H1 (cell line): ENCODE measurements at regions not wholly inside any gene's neighbourhood (a gene's known extent, or its start where the extent isn't known, plus 50 kb on each side); places are given as distances from the start of the nearest gene placed in this dataset.

Experiments
- CTCF ChIA-PET: fragments of 300-600 bp; sonication (Branson Sonifier 250); formaldehyde crosslinking; loops from one replicate; lab custom pipeline; 2021; ENCODE audit not compliant: partially characterized antibody; lab: Charles Lee
- POLR2A ChIA-PET: fragments of 300-600 bp; sonication (Branson Sonifier 250); formaldehyde crosslinking; loops from one replicate; lab custom pipeline; 2021; ENCODE audit warnings: inconsistent platforms; ENCODE audit not compliant: partially characterized antibody; lab: Charles Lee
- DNase-seq, 2 experiments: peaks; one replicate each; pipeline versions ENCODE4 v3.0.0 to v3.0.0-alpha.2; 2010 to 2022; ENCODE audit warnings: low spot score in 2 of 2, low read depth in 1 of 2, mixed read lengths in 1 of 2
- FAIRE-seq: peaks from 2 replicates; lab custom pipeline; 2011; peaks lifted over from hg19 to GRCh38; lab: Jason Lieb, UNC
- H2AFZ ChIP-seq: 2 replicates; pipeline ENCODE4 v1.8.1; 2012; ENCODE audit warnings: low read length, inconsistent platforms
- H2AK5ac ChIP-seq: 2 replicates; pipeline ENCODE4 v1.6.1; 2013; ENCODE audit warnings: low read depth, low read length
- H2BK120ac ChIP-seq: replicated peaks from 2 replicates; pipeline ENCODE3; 2013; ENCODE audit warnings: low read depth, low read length, inconsistent platforms
- H2BK12ac ChIP-seq: 2 replicates; pipeline ENCODE4 v1.6.1; 2013; ENCODE audit warnings: low read depth, low read length
- H2BK15ac ChIP-seq: 2 replicates; pipeline ENCODE4 v1.6.1; 2013; ENCODE audit warnings: low read length
- H2BK20ac ChIP-seq: 2 replicates; pipeline ENCODE4 v1.6.1; 2013; ENCODE audit warnings: low read length
- H2BK5ac ChIP-seq: 2 replicates; pipeline ENCODE4 v1.6.1; 2013; ENCODE audit warnings: low read depth, low read length
- H3K14ac ChIP-seq: 2 replicates; pipeline ENCODE4 v1.6.1; 2013; ENCODE audit warnings: inconsistent platforms; ENCODE audit not compliant: insufficient read length
- H3K18ac ChIP-seq: 2 replicates; pipeline ENCODE4 v1.6.1; 2013; ENCODE audit warnings: low read length; ENCODE audit errors: extremely low read depth
- H3K23ac ChIP-seq: 2 replicates; pipeline ENCODE4 v1.6.1; 2013; ENCODE audit warnings: inconsistent platforms; ENCODE audit not compliant: insufficient read length
- H3K23me2 ChIP-seq: 2 replicates; pipeline ENCODE4 v1.6.1; 2013; ENCODE audit warnings: low read depth, low read length
- H3K27ac ChIP-seq: 2 replicates; pipeline ENCODE4 v1.6.1; 2011; ENCODE audit warnings: low read depth, low read length, inconsistent platforms
- H3K27me3 ChIP-seq, 4 experiments: replicated peaks in 1 of 4; 1 replicate in 1 of 4; 2 replicates in 3 of 4; pipeline versions ENCODE4 v1.6.1 to v1.8.1; 2011 to 2013; ENCODE audit warnings: low read length in 3 of 4, mild to moderate bottlenecking in 3 of 4, inconsistent platforms in 2 of 4, mixed read lengths in 2 of 4, moderate library complexity in 1 of 4; ENCODE audit not compliant: control insufficient read depth in 3 of 4, insufficient read depth in 3 of 4; ENCODE audit errors: extremely low read depth in 1 of 4
- H3K36me3 ChIP-seq, 4 experiments: 2 replicates each; pipeline versions ENCODE4 v1.6.1 to v1.8.1; 2011 to 2013; ENCODE audit warnings: mild to moderate bottlenecking in 4 of 4, low read length in 3 of 4, moderate library complexity in 2 of 4, control low read depth in 1 of 4, inconsistent platforms in 1 of 4; ENCODE audit not compliant: insufficient read depth in 4 of 4, control insufficient read depth in 2 of 4
- H3K4ac ChIP-seq: replicated peaks from 2 replicates; pipeline ENCODE3; 2013; ENCODE audit warnings: low read length, low read depth, mixed read lengths, inconsistent platforms; ENCODE audit not compliant: insufficient read length
- H3K4me1 ChIP-seq, 4 experiments: replicated peaks in 1 of 4; 1 replicate in 1 of 4; 2 replicates in 3 of 4; pipeline versions ENCODE4 v1.6.1 to v1.8.1; 2011 to 2013; ENCODE audit warnings: low read length in 3 of 4, inconsistent platforms in 2 of 4, mixed read lengths in 1 of 4; ENCODE audit not compliant: insufficient read depth in 4 of 4, control insufficient read depth in 3 of 4
- H3K4me2 ChIP-seq, 2 experiments: 2 replicates each; pipeline versions ENCODE4 v1.6.1 to v1.8.1; 2011 to 2013; ENCODE audit warnings: low read depth in 2 of 2, low read length in 2 of 2, control low read depth in 1 of 2, inconsistent platforms in 1 of 2, mild to moderate bottlenecking in 1 of 2; ENCODE audit not compliant: insufficient read depth in 1 of 2
- H3K4me3 ChIP-seq, 4 experiments: fragments of 200-600, 300-600 bp in 1 of 4; sonication (generic), shearing (Covaris generic), sonication (Bioruptor Twin) in 1 of 4; 2 replicates each; pipeline versions ENCODE4 v1.5.1 to v1.8.1; 2011 to 2016; ENCODE audit warnings: low read length in 4 of 4, low read depth in 3 of 4, control low read depth in 2 of 4, inconsistent platforms in 2 of 4, mild to moderate bottlenecking in 2 of 4, mixed read lengths in 1 of 4, moderate library complexity in 1 of 4; ENCODE audit not compliant: insufficient read depth in 2 of 4; ENCODE audit errors: extremely low read depth in 1 of 4
- H3K56ac ChIP-seq: replicated peaks from 2 replicates; pipeline ENCODE3; 2013; ENCODE audit warnings: low read depth, mild to moderate bottlenecking, mixed read lengths, low read length, inconsistent platforms; ENCODE audit not compliant: insufficient read length
- H3K79me1 ChIP-seq: 2 replicates; pipeline ENCODE4 v1.6.1; 2013; ENCODE audit warnings: low read depth, low read length, control low read depth
- H3K79me2 ChIP-seq, 2 experiments: 2 replicates each; pipeline versions ENCODE4 v1.6.1 to v1.8.1; 2012 to 2013; ENCODE audit warnings: low read length in 2 of 2, mild to moderate bottlenecking in 2 of 2, inconsistent platforms in 1 of 2; ENCODE audit not compliant: insufficient read depth in 2 of 2, control insufficient read depth in 1 of 2
- H3K9ac ChIP-seq, 4 experiments: replicated peaks in 1 of 4; 1 replicate in 1 of 4; 2 replicates in 3 of 4; pipeline versions ENCODE4 v1.6.1 to v1.8.1; 2011 to 2013; ENCODE audit warnings: low read depth in 3 of 4, low read length in 3 of 4, control low read depth in 2 of 4, mild to moderate bottlenecking in 2 of 4, moderate library complexity in 2 of 4, inconsistent platforms in 1 of 4; ENCODE audit errors: extremely low read depth in 1 of 4
- H3K9me3 ChIP-seq, 2 experiments: 2 replicates each; pipeline versions ENCODE4 v1.6.1 to v1.8.1; 2012 to 2013; ENCODE audit warnings: mild to moderate bottlenecking in 2 of 2, moderate library complexity in 2 of 2, control low read depth in 1 of 2, inconsistent platforms in 1 of 2, low read depth in 1 of 2, low read length in 1 of 2, mixed read lengths in 1 of 2; ENCODE audit not compliant: insufficient read depth in 2 of 2
- H4K20me1 ChIP-seq, 2 experiments: replicated peaks in 1 of 2; 2 replicates each; pipeline versions ENCODE3 to v1.8.1; 2011 to 2013; ENCODE audit warnings: inconsistent platforms in 2 of 2, low read length in 2 of 2, mild to moderate bottlenecking in 1 of 2; ENCODE audit not compliant: insufficient read depth in 2 of 2, control insufficient read depth in 1 of 2
- H4K5ac ChIP-seq: 2 replicates; pipeline ENCODE4 v1.6.1; 2013; ENCODE audit warnings: low read length, low read depth, mixed read lengths, inconsistent platforms; ENCODE audit not compliant: insufficient read length
- H4K8ac ChIP-seq: 2 replicates; pipeline ENCODE4 v1.8.0; 2013; ENCODE audit warnings: mild to moderate bottlenecking, moderate library complexity, low read length, inconsistent platforms; ENCODE audit not compliant: insufficient read depth; ENCODE audit errors: extremely low read depth
- H4K91ac ChIP-seq: replicated peaks from 2 replicates; pipeline ENCODE3; 2013; ENCODE audit warnings: low read length, mixed read lengths, inconsistent platforms; ENCODE audit not compliant: insufficient read length
- GABPA ChIP-seq: IDR thresholded peaks from 2 replicates; pipeline ENCODE4 v1.6.1; 2011; ENCODE audit warnings: mild to moderate bottlenecking, low read length, moderate library complexity, borderline replicate concordance; ENCODE audit not compliant: insufficient read depth
- RAD21 ChIP-seq, 2 experiments: IDR thresholded peaks in 1 of 2; conservative IDR thresholded peaks in 1 of 2; 2 replicates each; pipeline ENCODE4 v1.6.1; 2011; ENCODE audit warnings: low read depth in 2 of 2, low read length in 2 of 2, improper control_type of control experiment in 1 of 2, inconsistent platforms in 1 of 2, mild to moderate bottlenecking in 1 of 2, moderate library complexity in 1 of 2
- WGBS, 2 experiments: shearing (Covaris generic) in 1 of 2; methylation state at CpG; one replicate each; pipeline versions ENCODE4 v1.1.6 to v1.1.7; 2013 to 2015; ENCODE audit warnings: low lambda C conversion rate in 2 of 2, mixed read lengths in 2 of 2, inconsistent platforms in 1 of 2, low coverage in 1 of 2, missing lambda C conversion rate in 1 of 2; ENCODE audit not compliant: insufficient replicate concordance in 2 of 2, insufficient coverage in 1 of 2, insufficient read length in 1 of 2; ENCODE audit errors: extremely low coverage in 1 of 2, missing lambda C conversion rate in 1 of 2; 5-methylcytosine and 5-hydroxymethylcytosine counted together
- TF ChIP-seq, protein P1 (sequence below), 3 experiments: IDR thresholded peaks; 1 replicate in 2 of 3; 2 replicates in 1 of 3; pipeline versions ENCODE4 v1.5.1 to v1.6.1; 2011; ENCODE audit warnings: low read length in 3 of 3, mild to moderate bottlenecking in 3 of 3, inconsistent platforms in 2 of 3, low read depth in 1 of 3, moderate library complexity in 1 of 3; ENCODE audit not compliant: insufficient read depth in 1 of 3; ENCODE audit errors: control extremely low read depth in 1 of 3

DNA sequence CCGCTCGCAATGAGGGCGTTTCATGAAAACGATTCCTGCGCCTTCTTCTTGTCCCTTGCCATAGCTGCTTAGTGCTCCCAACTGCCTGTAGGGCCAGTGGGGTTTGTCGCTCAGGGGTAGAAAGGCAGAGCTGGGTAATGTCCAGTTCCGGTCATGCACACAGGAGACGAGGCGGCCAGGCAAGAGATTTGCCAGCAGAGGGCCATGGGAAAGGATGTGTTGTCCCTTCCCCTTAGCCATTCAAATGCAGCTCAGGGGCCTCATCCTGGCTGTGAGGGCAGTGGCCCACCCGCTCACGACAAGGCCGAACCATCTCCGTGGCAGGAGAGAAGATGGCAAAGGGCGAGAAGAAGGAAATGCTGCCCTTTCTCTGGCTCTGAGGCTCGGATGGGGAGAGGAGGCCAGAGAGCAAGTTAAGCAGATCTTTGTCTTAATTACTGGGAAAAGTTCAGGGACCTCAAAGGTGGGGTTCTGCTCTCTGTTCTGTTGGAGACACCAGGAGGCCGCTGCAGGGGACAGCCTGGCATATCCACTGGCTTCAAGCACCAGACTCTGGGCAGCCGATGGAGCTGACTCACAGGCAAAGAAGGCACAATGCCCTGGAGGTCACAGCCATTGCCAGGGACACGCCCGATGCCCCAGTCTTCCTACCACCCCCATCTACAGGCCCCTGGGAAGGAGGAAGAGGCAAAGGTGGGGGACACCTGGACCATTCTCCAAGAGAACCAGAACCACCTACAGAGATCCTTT lies 534.8 kb upstream of the MGMT start:
- Histone ChIP-seq H3K79me1 (no peaks in the 10 kb centered on the region), H2BK5ac (no peak overlapping the region), H2BK15ac (no peak overlapping the region), H4K8ac (no peak overlapping the region), H3K14ac (no peak overlapping the region), H3K23me2 (no peaks in the 10 kb centered on the region), H3K27ac (no peak overlapping the region), H3K9ac (no peak overlapping the region), H3K4me2 (no peak overlapping the region), H3K36me3 (no peaks in the 10 kb centered on the region), H2BK12ac (0 out of 2 replicates have a peak overlapping the region, but pooled peaks have one; percentile 9), H2AFZ (no peak overlapping the region), H3K27me3 (no peaks in the 10 kb centered on the region), H3K56ac (no peak overlapping the region), H2BK120ac (no peak overlapping the region), H2BK20ac (no peak overlapping the region), H3K9me3 (no peaks in the 10 kb centered on the region), H3K4me1 (peaks cover 0 to 2% (median 0%) of the 10 kb centered on the region in 4 experiments; a peak in 1 of 7 replicates), H2AK5ac (no peak overlapping the region), H3K4ac (no peak overlapping the region), H4K5ac (no peak overlapping the region), H3K4me3 (no peak overlapping the region), H4K91ac (no peak overlapping the region), H4K20me1 (no peaks in the 10 kb centered on the region), H3K18ac (no peak overlapping the region), H3K23ac (no peak overlapping the region), H3K79me2 (no peaks in the 10 kb centered on the region)
- no peak for TF ChIP-seq GABPA
- peak in 1 of 2 experiments; percentile 12; a peak in 1 of 4 replicates for TF ChIP-seq RAD21 (IDR thresholded peaks at IDR 0.05 in 1 of 2, conservative IDR thresholded peaks at IDR 0.05 in 1 of 2; ENCODE audit: low read depth in 2 of 2, low read length in 2 of 2)
- TF ChIP-seq, protein P1, sequence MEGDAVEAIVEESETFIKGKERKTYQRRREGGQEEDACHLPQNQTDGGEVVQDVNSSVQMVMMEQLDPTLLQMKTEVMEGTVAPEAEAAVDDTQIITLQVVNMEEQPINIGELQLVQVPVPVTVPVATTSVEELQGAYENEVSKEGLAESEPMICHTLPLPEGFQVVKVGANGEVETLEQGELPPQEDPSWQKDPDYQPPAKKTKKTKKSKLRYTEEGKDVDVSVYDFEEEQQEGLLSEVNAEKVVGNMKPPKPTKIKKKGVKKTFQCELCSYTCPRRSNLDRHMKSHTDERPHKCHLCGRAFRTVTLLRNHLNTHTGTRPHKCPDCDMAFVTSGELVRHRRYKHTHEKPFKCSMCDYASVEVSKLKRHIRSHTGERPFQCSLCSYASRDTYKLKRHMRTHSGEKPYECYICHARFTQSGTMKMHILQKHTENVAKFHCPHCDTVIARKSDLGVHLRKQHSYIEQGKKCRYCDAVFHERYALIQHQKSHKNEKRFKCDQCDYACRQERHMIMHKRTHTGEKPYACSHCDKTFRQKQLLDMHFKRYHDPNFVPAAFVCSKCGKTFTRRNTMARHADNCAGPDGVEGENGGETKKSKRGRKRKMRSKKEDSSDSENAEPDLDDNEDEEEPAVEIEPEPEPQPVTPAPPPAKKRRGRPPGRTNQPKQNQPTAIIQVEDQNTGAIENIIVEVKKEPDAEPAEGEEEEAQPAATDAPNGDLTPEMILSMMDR (IDR thresholded peaks at IDR 0.05; ENCODE audit: control extremely low read depth in 1 of 3, insufficient read depth in 1 of 3, low read depth in 1 of 3, low read length in 3 of 3) = peak in 1 of 3 experiments; percentile 5; a peak in 1 of 4 replicates
- ChIA-PET CTCF (interaction anchor here (1.0 to 1.3 kb wide), 3 partner anchors 9 to 72 kb away, joined by 3 to 6 read pairs (median 4); no protein-coding TSS in a partner anchor), POLR2A (no interaction called here)
- WGBS, 2 experiments = 88% methylated on average over 19 of the region's 19 CpGs; no CpG with 5 or more reads in 1 of the 2 experiments
- FAIRE-seq (no peak), DNase-seq (no peak)
